BLaER1 (cell line): ENCODE measurements at regions not wholly inside any gene's neighbourhood (a gene's known extent, or its start where the extent isn't known, plus 50 kb on each side); places are given as distances from the start of the nearest gene placed in this dataset.
"Not testable (repeated sequence)": the region's sequence is repeated elsewhere in the genome, so short reads cannot be mapped to it uniquely, and the experiment has no call there.

Experiments used
- H3K27ac ChIP-seq: shearing (Covaris generic); formaldehyde crosslinking; 2 replicates; pipeline ENCODE4 v1.8.1; 2022
- H3K27me3 ChIP-seq: shearing (Covaris generic); formaldehyde crosslinking; 2 replicates; pipeline ENCODE4 v1.8.1; 2022
- H3K36me3 ChIP-seq: shearing (Covaris generic); formaldehyde crosslinking; 2 replicates; pipeline ENCODE4 v1.8.1; 2022
- H3K4me1 ChIP-seq: shearing (Covaris generic); formaldehyde crosslinking; 2 replicates; pipeline ENCODE4 v1.8.1; 2022
- H3K4me2 ChIP-seq: shearing (Covaris generic); formaldehyde crosslinking; 2 replicates; pipeline ENCODE4 v1.8.1; 2022
- H3K4me3 ChIP-seq: shearing (Covaris generic); formaldehyde crosslinking; 2 replicates; pipeline ENCODE4 v1.8.1; 2022
- H3K9ac ChIP-seq: shearing (Covaris generic); formaldehyde crosslinking; 2 replicates; pipeline ENCODE4 v1.8.1; 2022
- H3K9me3 ChIP-seq: shearing (Covaris generic); formaldehyde crosslinking; 2 replicates; pipeline ENCODE4 v1.8.1; 2022
- H4K20me1 ChIP-seq: shearing (Covaris generic); formaldehyde crosslinking; 2 replicates; pipeline ENCODE4 v1.8.1; 2022
- Cebpa-rat ChIP-seq: shearing (Covaris generic); IDR thresholded peaks from 2 replicates; pipeline ENCODE4 v1.8.1; 2022

DNA sequence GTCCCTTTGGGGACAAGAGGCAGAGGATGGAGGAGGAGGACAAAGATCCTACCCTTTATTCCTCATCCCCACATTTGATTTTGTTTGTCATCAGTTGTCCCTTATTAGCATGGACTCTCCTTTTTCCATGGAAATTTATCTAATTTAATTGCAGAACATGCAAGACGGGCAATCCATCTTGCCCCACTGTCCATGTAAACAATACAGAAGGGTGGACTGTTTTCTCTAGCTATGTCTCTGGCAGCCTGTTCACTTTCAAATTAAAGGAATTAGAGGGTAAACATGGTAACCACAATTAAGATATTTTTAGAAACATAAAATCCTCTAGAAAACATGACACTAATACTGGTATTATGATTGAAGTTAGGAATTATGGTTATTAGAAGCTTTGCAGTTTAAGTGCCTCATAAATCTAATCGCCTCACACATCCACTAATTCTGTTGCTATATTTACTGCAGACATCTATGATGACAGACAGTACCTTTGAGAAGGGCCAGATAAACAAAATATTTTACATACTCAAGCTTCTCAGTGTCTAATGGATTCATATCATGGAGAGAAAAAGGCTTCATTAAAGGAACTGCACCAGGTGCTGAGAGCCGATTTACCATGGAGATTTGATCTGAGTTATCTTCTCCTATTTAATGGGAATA lies 215.5 kb downstream of the LNPK start:
- H4K20me1 ChIP-seq = no peaks in the 10 kb centered on the region
- no peaks in the 10 kb centered on the region for H3K4me1 ChIP-seq
- H3K9me3 ChIP-seq = no peaks in the 10 kb centered on the region
- no peak overlapping the region for H3K27ac ChIP-seq
- H3K9ac ChIP-seq = no peak overlapping the region
- no peak overlapping the region for H3K4me2 ChIP-seq
- no peak for TF ChIP-seq Cebpa-rat
- no peaks in the 10 kb centered on the region for H3K27me3 ChIP-seq
- H3K4me3 ChIP-seq = no peak overlapping the region
- H3K36me3 ChIP-seq = no peaks in the 10 kb centered on the region

DNA sequence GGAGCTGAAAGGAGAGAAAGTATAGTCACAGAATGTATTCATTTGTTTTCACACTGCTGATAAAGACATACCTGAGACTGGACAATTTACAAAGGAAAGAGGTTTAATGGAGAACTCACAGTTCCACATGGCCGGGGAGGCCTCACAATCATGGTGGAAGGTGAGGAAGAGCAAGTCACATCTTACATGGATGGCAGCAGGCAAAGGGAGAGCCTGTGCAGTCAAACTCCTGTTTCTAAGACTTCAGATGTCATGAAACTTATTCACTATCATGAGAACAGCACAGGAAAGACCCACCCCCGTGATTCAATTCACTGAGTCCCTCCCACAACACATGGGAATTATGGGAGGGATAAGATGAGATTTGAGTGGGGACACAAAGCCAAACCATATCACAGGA lies 224.7 kb downstream of the LNPK start:
- not testable (repeated sequence) for H3K9me3 ChIP-seq, H3K4me2 ChIP-seq, H3K27me3 ChIP-seq, H3K27ac ChIP-seq, H3K4me3 ChIP-seq, H3K36me3 ChIP-seq, H3K9ac ChIP-seq, H3K4me1 ChIP-seq, H4K20me1 ChIP-seq

DNA sequence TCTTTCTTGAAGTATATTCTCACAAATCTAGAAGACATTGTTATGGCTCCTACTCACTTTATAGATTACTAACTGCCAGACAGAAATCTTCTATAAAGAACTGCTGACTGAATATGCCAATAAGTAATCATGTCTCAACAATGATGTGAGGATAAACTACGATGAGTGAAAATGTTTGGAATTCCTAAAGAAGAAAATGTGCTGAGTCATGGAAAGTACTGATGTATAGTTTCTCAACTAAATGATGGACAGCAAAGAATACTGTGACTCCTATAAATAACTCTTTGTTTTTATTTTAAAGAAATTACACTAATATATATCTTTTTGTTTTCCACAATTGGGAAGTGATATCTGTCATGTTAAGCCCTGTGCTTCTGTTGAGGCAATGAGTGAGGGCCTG lies 232.9 kb downstream of the LNPK start:
- no peak overlapping the region for H3K27ac ChIP-seq

DNA sequence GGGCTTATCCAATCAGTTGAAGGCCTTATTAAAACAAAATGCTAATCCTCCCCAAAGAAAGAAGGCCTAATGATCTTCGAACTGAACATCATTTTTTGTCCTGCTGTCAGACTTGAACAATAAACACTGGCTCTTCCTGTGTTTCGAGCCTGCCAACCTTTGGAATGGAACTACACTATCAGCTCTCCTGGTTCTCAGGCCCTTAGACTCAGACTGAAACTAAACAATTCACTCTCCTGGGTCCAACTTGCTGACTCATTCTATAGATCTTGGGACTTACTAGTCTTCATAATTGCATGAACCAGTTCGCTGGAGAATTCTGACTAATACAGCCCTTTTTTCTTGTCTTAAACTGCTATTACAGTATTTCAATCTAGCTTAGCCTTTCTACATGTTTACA lies 235.2 kb downstream of the LNPK start:
- no peaks in the 10 kb centered on the region for H3K36me3 ChIP-seq
- H3K9ac ChIP-seq = no peak overlapping the region
- no peaks in the 10 kb centered on the region for H3K4me1 ChIP-seq
- no peak overlapping the region for H3K4me3 ChIP-seq
- no peaks in the 10 kb centered on the region for H3K9me3 ChIP-seq
- H3K27me3 ChIP-seq = no peaks in the 10 kb centered on the region
- no peak overlapping the region for H3K27ac ChIP-seq
- H3K4me2 ChIP-seq = no peak overlapping the region
- no peak for TF ChIP-seq Cebpa-rat
- H4K20me1 ChIP-seq = no peaks in the 10 kb centered on the region

More for the DNA sequence above, 232.9 kb downstream of the LNPK start:
- Histone ChIP-seq H3K9me3 (no peaks in the 10 kb centered on the region), H4K20me1 (no peaks in the 10 kb centered on the region), H3K36me3 (no peaks in the 10 kb centered on the region), H3K4me1 (no peaks in the 10 kb centered on the region), H3K4me2 (no peak overlapping the region), H3K27me3 (no peaks in the 10 kb centered on the region), H3K9ac (no peak overlapping the region), H3K4me3 (no peak overlapping the region)
- no peak for TF ChIP-seq Cebpa-rat

DNA sequence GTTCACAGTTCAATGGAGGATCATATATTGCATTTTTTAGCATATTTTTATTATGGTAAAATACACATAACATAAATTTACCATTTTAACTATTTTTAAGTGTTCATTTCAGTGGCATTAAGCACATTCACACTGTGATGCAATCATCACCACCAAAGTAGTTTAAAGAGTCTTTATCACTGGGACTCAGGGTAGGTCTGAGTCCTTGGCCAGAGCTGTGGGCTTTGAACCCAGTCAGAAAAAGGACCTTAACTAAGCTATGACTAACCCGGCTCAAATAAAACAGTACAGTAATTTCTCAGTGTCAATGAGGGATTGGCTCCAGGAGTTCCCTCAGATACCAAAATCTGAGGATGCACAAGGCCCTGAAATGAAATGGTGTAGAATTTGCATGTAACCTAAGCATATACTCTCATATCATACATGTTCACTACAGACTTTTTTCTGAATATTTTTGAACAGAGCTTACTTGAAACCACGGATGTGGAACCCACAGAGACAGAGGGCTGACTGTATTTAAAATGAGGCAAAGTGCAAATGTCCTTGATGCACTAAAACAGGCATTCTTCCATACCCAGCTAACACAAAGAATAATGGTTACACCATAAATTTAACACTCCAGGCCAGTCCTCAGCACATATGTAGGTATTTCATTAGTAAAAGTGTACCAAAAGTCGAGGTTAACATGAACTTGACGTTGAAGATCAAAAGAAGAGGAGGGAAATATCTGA lies 246.2 kb downstream of the LNPK start:
- peak overlapping the region; percentile 57 for H3K4me2 ChIP-seq
- peaks cover 12% of the 10 kb centered on the region for H3K4me1 ChIP-seq
- H3K9ac ChIP-seq = no peak overlapping the region
- H3K27ac ChIP-seq = no peak overlapping the region
- H3K9me3 ChIP-seq = 0 out of 2 replicates have a peak, but pooled peaks cover 4% of the 10 kb centered on the region
- no peaks in the 10 kb centered on the region for H4K20me1 ChIP-seq
- H3K27me3 ChIP-seq = no peaks in the 10 kb centered on the region
- H3K36me3 ChIP-seq = no peaks in the 10 kb centered on the region
- H3K4me3 ChIP-seq = no peak overlapping the region
- no peak for TF ChIP-seq Cebpa-rat

DNA sequence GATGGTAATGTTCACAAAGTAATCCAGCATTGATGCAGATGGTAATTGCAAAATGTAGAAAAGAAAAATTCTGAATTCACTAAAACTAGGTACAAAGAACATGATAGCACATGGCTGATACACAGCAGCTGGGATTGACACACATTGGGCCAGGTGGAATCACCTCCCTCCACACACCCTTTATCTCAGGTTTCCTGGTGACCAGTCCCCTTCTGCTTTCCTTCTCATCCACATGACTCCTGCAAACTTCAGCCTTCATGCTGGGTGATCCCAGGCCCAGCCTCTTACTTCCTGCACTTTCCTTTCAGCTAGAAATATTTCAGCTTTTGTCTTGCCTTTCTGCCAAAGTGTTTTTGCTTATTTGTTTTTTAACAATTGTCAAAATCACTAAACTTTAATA lies 246.9 kb downstream of the LNPK start:
- no peaks in the 10 kb centered on the region for H4K20me1 ChIP-seq
- no peaks in the 10 kb centered on the region for H3K27me3 ChIP-seq
- 0 out of 2 replicates have a peak, but pooled peaks cover 4% of the 10 kb centered on the region for H3K9me3 ChIP-seq
- H3K27ac ChIP-seq = no peak overlapping the region
- TF ChIP-seq Cebpa-rat = no peak
- H3K4me1 ChIP-seq = peaks cover 12% of the 10 kb centered on the region
- H3K4me2 ChIP-seq = no peak overlapping the region
- H3K36me3 ChIP-seq = no peaks in the 10 kb centered on the region
- H3K4me3 ChIP-seq = no peak overlapping the region
- no peak overlapping the region for H3K9ac ChIP-seq

DNA sequence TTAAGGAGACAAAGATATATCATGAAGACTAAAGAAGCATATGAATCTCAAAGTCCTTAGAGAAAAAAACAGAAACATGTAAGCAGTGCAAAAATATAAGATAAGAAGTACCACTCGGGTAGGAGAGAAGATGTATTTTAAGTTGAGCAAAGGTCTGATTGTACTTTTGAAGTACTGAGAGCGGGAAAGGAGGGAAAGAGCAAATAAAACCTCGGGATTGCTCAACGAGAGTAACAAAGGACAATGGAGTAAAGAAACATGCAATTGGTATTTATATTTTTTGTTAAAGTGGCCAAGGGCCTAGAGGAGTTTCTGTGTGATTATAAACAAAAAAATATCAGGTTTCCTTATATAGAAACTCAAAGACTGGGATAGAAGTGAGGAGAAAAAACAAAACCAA lies 251.9 kb downstream of the LNPK start:
- no peak for TF ChIP-seq Cebpa-rat
- H3K9me3 ChIP-seq = no peaks in the 10 kb centered on the region
- 0 out of 2 replicates have a peak, but pooled peaks cover 5% of the 10 kb centered on the region for H3K4me1 ChIP-seq
- H3K9ac ChIP-seq = no peak overlapping the region
- H3K27me3 ChIP-seq = no peaks in the 10 kb centered on the region
- no peak overlapping the region for H3K4me3 ChIP-seq
- H4K20me1 ChIP-seq = no peaks in the 10 kb centered on the region
- no peak overlapping the region for H3K4me2 ChIP-seq
- H3K36me3 ChIP-seq = no peaks in the 10 kb centered on the region
- no peak overlapping the region for H3K27ac ChIP-seq

DNA sequence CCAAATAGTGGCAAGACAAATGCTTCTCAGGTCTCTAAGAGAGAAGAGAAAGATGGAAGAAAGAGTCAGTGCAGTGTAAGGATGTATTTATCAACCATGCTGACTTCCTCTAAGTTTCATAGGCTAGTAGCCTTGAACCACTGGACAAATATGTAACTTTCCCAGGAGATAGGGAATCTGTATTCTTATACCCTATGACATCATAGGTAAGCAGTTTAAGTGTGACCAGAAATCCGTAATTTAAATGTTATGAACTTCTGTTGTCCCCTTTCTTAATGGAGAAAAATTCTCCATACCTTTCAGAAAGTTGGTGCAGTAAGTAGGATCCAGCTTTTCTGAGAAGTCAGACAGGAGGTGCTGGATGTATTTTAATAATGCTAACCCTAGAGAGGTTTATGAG lies 256.2 kb downstream of the LNPK start:
- Histone ChIP-seq H3K4me1 (0 out of 2 replicates have a peak, but pooled peaks cover 5% of the 10 kb centered on the region), H3K9me3 (no peaks in the 10 kb centered on the region), H3K36me3 (no peaks in the 10 kb centered on the region), H3K9ac (no peak overlapping the region), H3K27ac (no peak overlapping the region), H4K20me1 (no peaks in the 10 kb centered on the region), H3K4me3 (no peak overlapping the region), H3K4me2 (no peak overlapping the region), H3K27me3 (no peaks in the 10 kb centered on the region)
- TF ChIP-seq Cebpa-rat = no peak

DNA sequence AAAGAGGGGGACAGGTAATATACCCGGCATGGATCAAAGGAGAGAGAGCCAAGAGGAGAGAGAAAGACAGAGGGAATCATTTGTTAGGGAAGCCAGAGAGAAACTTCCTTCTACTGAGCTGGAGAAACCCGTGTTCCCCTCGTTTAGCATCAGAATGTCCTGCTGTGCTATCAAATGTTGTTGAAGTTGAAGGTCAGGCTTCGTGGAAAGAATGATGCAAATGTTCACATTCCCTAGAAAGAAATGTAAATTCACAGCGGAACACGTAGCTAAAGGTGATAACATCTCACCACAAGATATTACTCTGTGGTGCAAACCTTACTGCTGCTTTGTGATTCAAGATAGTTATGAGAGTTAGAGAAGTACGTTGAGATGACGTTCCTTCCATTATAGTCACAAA lies 258.1 kb downstream of the LNPK start:
- TF ChIP-seq Cebpa-rat = no peak
- Histone ChIP-seq H3K36me3 (no peaks in the 10 kb centered on the region), H3K4me2 (no peak overlapping the region), H3K9me3 (no peaks in the 10 kb centered on the region), H3K4me1 (0 out of 2 replicates have a peak, but pooled peaks cover 5% of the 10 kb centered on the region), H3K27me3 (no peaks in the 10 kb centered on the region), H3K9ac (no peak overlapping the region), H3K27ac (no peak overlapping the region), H4K20me1 (no peaks in the 10 kb centered on the region), H3K4me3 (no peak overlapping the region)

DNA sequence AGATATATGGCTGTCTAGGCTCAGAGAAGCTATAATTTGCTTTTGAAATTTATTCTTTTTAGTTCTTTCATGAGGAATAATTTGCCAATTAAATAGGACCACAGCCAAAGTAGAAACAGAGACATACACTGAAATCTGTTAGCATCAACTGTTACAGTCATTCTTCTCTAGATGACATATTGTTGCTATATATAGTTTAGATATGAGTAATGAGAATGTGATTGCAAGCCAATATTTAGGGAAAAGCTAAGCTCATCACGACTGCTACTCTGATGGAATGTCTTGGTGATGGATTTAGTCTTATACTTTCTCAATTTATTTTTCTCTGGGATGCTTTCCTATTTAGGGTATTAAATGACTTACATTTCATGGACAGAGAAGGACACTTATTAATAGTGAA lies 259.1 kb downstream of the LNPK start:
- Histone ChIP-seq H3K27me3 (no peaks in the 10 kb centered on the region), H3K4me3 (no peak overlapping the region), H3K4me2 (no peak overlapping the region)

More for the DNA sequence above, 259.1 kb downstream of the LNPK start:
- Histone ChIP-seq H3K9me3 (no peaks in the 10 kb centered on the region), H3K9ac (no peak overlapping the region), H3K4me1 (0 out of 2 replicates have a peak, but pooled peaks cover 5% of the 10 kb centered on the region), H3K36me3 (no peaks in the 10 kb centered on the region), H4K20me1 (no peaks in the 10 kb centered on the region), H3K27ac (no peak overlapping the region)
- no peak for TF ChIP-seq Cebpa-rat
